CD14-positive monocyte (primary cell): ENCODE measurements at regions not wholly inside any gene's neighbourhood (a gene's known extent, or its start where the extent isn't known, plus 50 kb on each side); places are given as distances from the start of the nearest gene placed in this dataset.

ENCODE experiments used
- DNase-seq, 3 donors: peaks; one replicate each; pipeline ENCODE4 v3.0.0-alpha.2; 2011 to 2022
- H2AFZ ChIP-seq: 2 replicates; pipeline ENCODE4 v1.6.0; 2012; ENCODE audit warnings: mild to moderate bottlenecking, low read depth, low read length, inconsistent platforms; ENCODE audit not compliant: insufficient read depth, poor library complexity, severe bottlenecking
- H3K27ac ChIP-seq, 2 donors: 1 replicate in 1 of 2; 2 replicates in 1 of 2; pipeline ENCODE4 v1.5.1; 2012 to 2013; ENCODE audit warnings: low read length in 2 of 2, control low read depth in 1 of 2, inconsistent platforms in 1 of 2, low read depth in 1 of 2, mild to moderate bottlenecking in 1 of 2
- H3K27me3 ChIP-seq, 2 donors: one replicate each; pipeline versions ENCODE4 v1.6.0 to v1.6.1; 2011 to 2013; ENCODE audit warnings: low read length in 2 of 2; ENCODE audit not compliant: control insufficient read depth in 2 of 2, insufficient read depth in 2 of 2
- H3K36me3 ChIP-seq, 2 donors: replicated peaks in 1 of 2; 1 replicate in 1 of 2; 2 replicates in 1 of 2; pipeline versions ENCODE4 v1.5.1 to v1.6.1; 2012 to 2013; ENCODE audit warnings: low read length in 2 of 2, control low read depth in 1 of 2, inconsistent platforms in 1 of 2, mild to moderate bottlenecking in 1 of 2; ENCODE audit not compliant: insufficient read depth in 2 of 2, control insufficient read depth in 1 of 2
- H3K4me1 ChIP-seq, 2 donors: 1 replicate in 1 of 2; 2 replicates in 1 of 2; pipeline versions ENCODE4 v1.5.1 to v1.6.1; 2012 to 2013; ENCODE audit warnings: low read length in 2 of 2, control low read depth in 1 of 2, inconsistent platforms in 1 of 2, mild to moderate bottlenecking in 1 of 2, moderate library complexity in 1 of 2; ENCODE audit not compliant: insufficient read depth in 2 of 2, control insufficient read depth in 1 of 2
- H3K4me2 ChIP-seq: replicated peaks from 2 replicates; pipeline ENCODE3; 2012; ENCODE audit warnings: low read length, moderate library complexity, mild to moderate bottlenecking; ENCODE audit not compliant: poor library complexity, severe bottlenecking; ENCODE audit errors: extremely low read depth
- H3K4me3 ChIP-seq, 3 experiments: fragments of 200-600 bp in 1 of 3; sonication (generic) in 1 of 3; replicated peaks in 1 of 3; 1 replicate in 2 of 3; 2 replicates in 1 of 3; pipeline ENCODE4 v1.5.1; 2011 to 2013; ENCODE audit warnings: low read length in 3 of 3, mild to moderate bottlenecking in 3 of 3, control low read depth in 2 of 3, low read depth in 2 of 3, inconsistent platforms in 1 of 3, moderate library complexity in 1 of 3
- H3K79me2 ChIP-seq: 2 replicates; pipeline ENCODE4 v1.6.0; 2012; ENCODE audit warnings: mild to moderate bottlenecking, control low read depth, inconsistent platforms, low read length, moderate library complexity; ENCODE audit not compliant: insufficient read depth
- H3K9ac ChIP-seq: 2 replicates; pipeline ENCODE4 v1.6.0; 2017; ENCODE audit warnings: low read length, mild to moderate bottlenecking; ENCODE audit not compliant: insufficient read depth, poor library complexity, severe bottlenecking
- H3K9me3 ChIP-seq, 2 donors: replicated peaks in 1 of 2; 1 replicate in 1 of 2; 2 replicates in 1 of 2; pipeline versions ENCODE4 v1.5.1 to v1.6.1; 2012 to 2013; ENCODE audit warnings: low read length in 2 of 2, control low read depth in 1 of 2; ENCODE audit not compliant: control insufficient read depth in 1 of 2, insufficient read depth in 1 of 2
- H4K20me1 ChIP-seq: 2 replicates; pipeline ENCODE4 v1.6.0; 2012; ENCODE audit warnings: mild to moderate bottlenecking, low read length, control low read depth, moderate library complexity; ENCODE audit not compliant: insufficient read depth
- H3K27ac Mint-ChIP-seq, 7 donors: one replicate each; pipeline ENCODE4 v1.8.0; 2020; ENCODE audit warnings: mild to moderate bottlenecking in 7 of 7, mixed read lengths in 7 of 7, moderate library complexity in 6 of 7, inconsistent platforms in 2 of 7
- H3K27me3 Mint-ChIP-seq, 3 donors: one replicate each; pipeline ENCODE4 v1.8.0; 2021 to 2022; ENCODE audit warnings: low read depth in 3 of 3, mild to moderate bottlenecking in 3 of 3, mixed read lengths in 3 of 3, moderate library complexity in 3 of 3, inconsistent platforms in 1 of 3
- H3K36me3 Mint-ChIP-seq, 2 donors: one replicate each; pipeline ENCODE4 v1.8.0; 2020; ENCODE audit warnings: mixed read lengths in 2 of 2, inconsistent platforms in 1 of 2, mild to moderate bottlenecking in 1 of 2
- H3K4me1 Mint-ChIP-seq: one replicate; pipeline ENCODE4 v1.8.0; 2020; ENCODE audit warnings: mild to moderate bottlenecking, mixed read lengths
- H3K4me3 Mint-ChIP-seq, 2 donors: one replicate each; pipeline ENCODE4 v1.8.0; 2020; ENCODE audit warnings: mild to moderate bottlenecking in 2 of 2, mixed read lengths in 2 of 2, moderate library complexity in 1 of 2
- H3K9me3 Mint-ChIP-seq, 7 donors: one replicate each; pipeline ENCODE4 v1.8.0; 2020 to 2022; ENCODE audit warnings: mixed read lengths in 7 of 7, mild to moderate bottlenecking in 6 of 7, moderate library complexity in 6 of 7, inconsistent platforms in 2 of 7
- CTCF ChIP-seq: fragments of 200-600 bp; IDR thresholded peaks from one replicate; pipeline ENCODE4 v1.8.0; 2022; ENCODE audit warnings: antibody characterized with exemption, mild to moderate bottlenecking
- WGBS: methylation state at CpG from one replicate; pipeline ENCODE4 v1.1.5; 2013; ENCODE audit warnings: missing lambda C conversion rate; ENCODE audit not compliant: insufficient coverage; 5-methylcytosine and 5-hydroxymethylcytosine counted together
- intact Hi-C, 2 donors: fragments of 100-400 bp; cut with micrococcal nuclease; formaldehyde crosslinking; loops; one replicate each; pipeline versions ENCODE4 v1.15.0 to v1.15.1; 2023

DNA sequence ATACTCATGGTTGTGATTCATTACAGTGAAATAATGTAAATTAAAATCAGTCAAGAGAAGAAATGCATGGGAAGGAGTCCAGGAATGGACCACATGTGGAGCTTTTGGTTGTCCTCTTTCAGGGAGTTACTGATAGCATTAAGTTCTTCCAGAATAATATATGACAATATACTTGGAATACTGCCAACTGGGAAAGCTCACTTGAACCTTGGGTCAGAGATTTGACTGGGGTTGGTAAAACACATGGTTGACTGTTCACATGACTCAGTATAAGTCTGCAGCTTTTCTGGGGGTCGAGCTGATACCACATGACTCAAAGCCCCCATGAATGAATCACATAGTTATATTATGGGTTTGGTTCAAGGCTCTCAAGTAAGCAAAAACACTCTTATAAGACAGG, 1109.0 kb upstream of the CHAC2 start:
- Histone ChIP-seq H3K27ac (no peak overlapping the region), H3K9me3 (peaks cover 2 to 5% of the 10 kb centered on the region in 2 donors), H3K4me2 (no peak overlapping the region), H3K4me3 (no peak overlapping the region), H2AFZ (no peak overlapping the region), H3K27me3 (no peaks in the 10 kb centered on the region), H3K4me1 (no peaks in the 10 kb centered on the region), H3K9ac (no peak overlapping the region), H3K79me2 (no peaks in the 10 kb centered on the region), H4K20me1 (no peaks in the 10 kb centered on the region), H3K36me3 (no peaks in the 10 kb centered on the region)
- WGBS: no CpG with 5 or more reads among the region's 1 CpG
- DNase-seq: no peak
- Mint-ChIP-seq H3K9me3 (peaks cover 0 to 11% (median 2%) of the 10 kb centered on the region in 7 donors), H3K36me3 (no peaks in the 10 kb centered on the region), H3K27ac (no peak overlapping the region), H3K27me3 (no peaks in the 10 kb centered on the region), H3K4me1 (no peaks in the 10 kb centered on the region), H3K4me3 (no peak overlapping the region)
- TF ChIP-seq CTCF: no peak
- intact Hi-C loops: no loop called here

DNA sequence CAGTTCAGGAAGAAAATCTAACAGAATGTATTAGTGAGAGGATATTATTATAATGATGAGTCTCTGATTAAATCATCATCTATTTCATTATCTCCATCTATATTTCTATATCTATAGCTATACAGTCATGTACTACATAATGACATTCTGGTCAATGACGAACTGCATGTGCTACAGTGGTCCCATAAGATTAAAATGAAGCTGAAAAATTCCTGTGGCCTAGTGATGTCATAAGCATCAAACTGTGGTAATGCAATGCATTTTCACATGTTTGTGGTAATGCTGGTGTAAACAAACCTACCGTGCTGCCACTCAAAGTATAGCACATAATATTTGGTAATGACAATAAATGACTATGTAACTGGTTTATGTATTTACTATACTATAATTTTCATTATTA, 1127.9 kb upstream of the CHAC2 start:
- Histone ChIP-seq H3K27ac (no peak overlapping the region), H3K4me3 (no peak overlapping the region), H2AFZ (no peak overlapping the region), H4K20me1 (no peaks in the 10 kb centered on the region), H3K9me3 (peaks cover 5 to 6% of the 10 kb centered on the region in 2 donors), H3K4me1 (no peaks in the 10 kb centered on the region), H3K79me2 (no peaks in the 10 kb centered on the region), H3K36me3 (no peaks in the 10 kb centered on the region), H3K27me3 (no peaks in the 10 kb centered on the region), H3K4me2 (no peak overlapping the region), H3K9ac (no peak overlapping the region)
- Mint-ChIP-seq H3K27ac (no peak overlapping the region), H3K36me3 (no peaks in the 10 kb centered on the region), H3K4me3 (no peak overlapping the region), H3K9me3 (peaks cover 0 to 8% (median 1%) of the 10 kb centered on the region in 7 donors), H3K27me3 (no peaks in the 10 kb centered on the region), H3K4me1 (no peaks in the 10 kb centered on the region)
- no CpG with 5 or more reads among the region's 2 CpGs for WGBS
- intact Hi-C loops: no loop called here
- no peak for DNase-seq
- no peak for TF ChIP-seq CTCF
